ENCODE measurements at regions not wholly inside any gene's neighbourhood (a gene's known extent, or its start where the extent isn't known, plus 50 kb on each side); places are given as distances from the start of the nearest gene placed in this dataset.

DNA sequence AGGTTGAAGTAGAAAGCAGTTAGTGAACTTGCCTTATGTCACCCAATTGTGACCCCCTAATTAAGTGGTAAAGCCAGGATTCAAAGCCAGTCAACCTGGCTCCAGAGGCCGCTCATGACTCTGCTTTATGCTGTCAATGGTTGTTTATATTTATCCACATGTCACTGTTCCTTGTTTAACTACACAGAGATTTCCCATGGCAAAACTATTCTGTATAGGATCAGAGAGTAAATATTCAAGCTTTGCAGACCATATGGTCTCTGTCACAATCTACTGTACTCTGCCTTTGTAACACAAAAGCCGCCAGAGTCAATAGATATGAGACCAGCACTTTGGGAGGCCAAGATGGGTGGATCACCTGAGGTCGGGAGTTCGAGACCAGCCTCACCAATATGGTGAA lies 371.7 kb upstream of the PTBP2 start:
- H3K4me3 ChIP-seq (ENCODE audit: low read depth, low read length), result no peak overlapping the region
- TF ChIP-seq, protein P1, sequence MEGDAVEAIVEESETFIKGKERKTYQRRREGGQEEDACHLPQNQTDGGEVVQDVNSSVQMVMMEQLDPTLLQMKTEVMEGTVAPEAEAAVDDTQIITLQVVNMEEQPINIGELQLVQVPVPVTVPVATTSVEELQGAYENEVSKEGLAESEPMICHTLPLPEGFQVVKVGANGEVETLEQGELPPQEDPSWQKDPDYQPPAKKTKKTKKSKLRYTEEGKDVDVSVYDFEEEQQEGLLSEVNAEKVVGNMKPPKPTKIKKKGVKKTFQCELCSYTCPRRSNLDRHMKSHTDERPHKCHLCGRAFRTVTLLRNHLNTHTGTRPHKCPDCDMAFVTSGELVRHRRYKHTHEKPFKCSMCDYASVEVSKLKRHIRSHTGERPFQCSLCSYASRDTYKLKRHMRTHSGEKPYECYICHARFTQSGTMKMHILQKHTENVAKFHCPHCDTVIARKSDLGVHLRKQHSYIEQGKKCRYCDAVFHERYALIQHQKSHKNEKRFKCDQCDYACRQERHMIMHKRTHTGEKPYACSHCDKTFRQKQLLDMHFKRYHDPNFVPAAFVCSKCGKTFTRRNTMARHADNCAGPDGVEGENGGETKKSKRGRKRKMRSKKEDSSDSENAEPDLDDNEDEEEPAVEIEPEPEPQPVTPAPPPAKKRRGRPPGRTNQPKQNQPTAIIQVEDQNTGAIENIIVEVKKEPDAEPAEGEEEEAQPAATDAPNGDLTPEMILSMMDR (IDR thresholded peaks at IDR 0.05; ENCODE audit: control insufficient read depth, extremely low read depth, insufficient read depth), result no peak
- no peak for DNase-seq (ENCODE audit: low read depth)

DNA sequence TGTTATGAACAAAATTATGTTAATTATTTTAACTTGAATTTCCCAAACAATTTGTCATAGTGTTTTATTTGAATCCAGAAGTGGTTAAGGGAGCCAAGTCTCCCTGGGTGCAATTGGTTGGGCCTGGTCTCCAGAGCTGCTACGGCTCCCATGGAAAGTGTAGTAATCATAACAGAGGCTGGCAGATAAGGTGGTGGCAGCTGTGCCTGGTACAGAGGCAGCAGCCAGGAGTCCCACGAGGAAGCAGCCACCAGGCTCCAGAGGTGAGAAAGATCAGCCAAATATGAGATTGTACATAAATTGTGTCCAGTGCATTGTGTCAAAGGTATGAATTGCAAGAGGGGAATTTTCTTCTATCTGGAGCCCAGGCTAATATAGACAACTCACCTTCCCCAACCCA lies 368.9 kb upstream of the PTBP2 start:
- no peak for DNase-seq (ENCODE audit: low read depth)
- TF ChIP-seq, protein P1 (IDR thresholded peaks at IDR 0.05; ENCODE audit: control insufficient read depth, extremely low read depth, insufficient read depth), result no peak
- no peak overlapping the region for H3K4me3 ChIP-seq (ENCODE audit: low read depth, low read length)

DNA sequence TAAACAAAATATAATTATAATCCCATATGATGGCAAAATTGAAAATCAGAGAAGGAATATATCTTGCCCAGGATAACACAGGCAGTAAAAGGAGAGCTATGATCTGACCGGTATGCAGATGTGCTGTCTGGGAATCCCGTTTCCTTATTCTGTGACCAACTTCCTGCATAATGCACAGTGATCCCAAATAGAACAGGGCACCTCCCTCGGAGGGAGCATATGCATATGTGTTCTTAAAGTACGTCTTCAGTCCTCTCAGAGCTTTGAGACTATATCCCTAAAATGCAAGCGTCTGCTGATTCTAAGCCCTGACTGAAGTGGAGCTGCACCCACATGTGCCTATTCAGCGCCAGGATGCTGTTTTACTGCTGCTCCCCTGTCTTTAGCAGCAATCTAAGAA lies 366.1 kb upstream of the PTBP2 start:
- TF ChIP-seq, protein P1 (IDR thresholded peaks at IDR 0.05; ENCODE audit: control insufficient read depth, extremely low read depth, insufficient read depth), result no peak
- H3K4me3 ChIP-seq (ENCODE audit: low read depth, low read length), result no peak overlapping the region
- DNase-seq (ENCODE audit: low read depth), result no peak

DNA sequence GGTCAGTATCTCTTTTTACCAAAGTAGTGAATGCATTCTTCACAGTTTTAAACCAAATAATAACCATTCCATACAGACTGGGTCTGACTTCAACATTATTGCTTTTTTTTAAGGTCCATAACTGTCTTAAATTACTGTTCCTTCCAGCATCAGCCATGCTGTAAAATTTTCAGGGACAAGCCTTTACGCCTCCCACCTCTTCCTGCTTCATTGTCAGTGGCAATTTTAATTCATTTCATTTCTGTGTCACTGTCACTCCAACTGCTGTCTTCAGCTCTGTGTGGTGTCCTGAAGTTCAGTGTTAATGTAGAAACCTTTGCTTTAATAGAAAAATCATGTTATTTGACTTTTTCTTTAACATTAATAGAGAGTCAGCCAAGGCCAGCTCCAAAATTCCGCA lies 365.6 kb upstream of the PTBP2 start:
- no peak overlapping the region for H3K4me3 ChIP-seq (ENCODE audit: low read depth, low read length)
- DNase-seq (ENCODE audit: low read depth), result no peak
- TF ChIP-seq, protein P1 (IDR thresholded peaks at IDR 0.05; ENCODE audit: control insufficient read depth, extremely low read depth, insufficient read depth), result no peak

DNA sequence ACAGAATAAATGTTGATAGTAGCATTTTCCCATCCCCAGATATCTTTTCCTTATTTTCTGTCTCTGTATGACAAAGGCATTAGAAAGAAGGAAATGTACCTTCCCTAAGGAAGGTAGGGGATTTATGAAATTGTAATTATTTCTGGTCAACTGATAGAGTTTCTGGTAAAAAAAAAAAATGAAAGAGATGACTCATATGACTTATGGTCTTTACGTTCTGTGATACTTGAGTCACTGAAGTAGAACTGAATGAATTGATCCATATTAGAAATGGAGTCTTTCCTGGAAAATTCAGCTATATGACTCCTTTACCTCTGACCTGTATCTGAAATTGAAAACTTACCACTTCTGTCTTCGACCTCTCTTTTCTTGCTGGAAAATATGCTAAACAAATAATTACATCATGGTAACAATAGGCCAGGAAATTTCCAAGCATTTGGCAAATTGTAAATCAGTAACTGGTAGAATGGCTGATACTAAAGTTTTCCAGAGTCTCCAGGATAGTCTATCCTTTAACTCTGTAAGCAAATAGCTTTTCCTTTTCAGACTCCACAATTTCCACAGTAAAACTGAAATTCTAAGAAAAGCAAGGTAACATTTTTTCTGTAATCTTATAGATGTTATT lies 364.3 kb upstream of the PTBP2 start:
- TF ChIP-seq, protein P1 (IDR thresholded peaks at IDR 0.05; ENCODE audit: control insufficient read depth, extremely low read depth, insufficient read depth), result no peak
- no peak overlapping the region for H3K4me3 ChIP-seq (ENCODE audit: low read depth, low read length)
- no peak for DNase-seq (ENCODE audit: low read depth)

DNA sequence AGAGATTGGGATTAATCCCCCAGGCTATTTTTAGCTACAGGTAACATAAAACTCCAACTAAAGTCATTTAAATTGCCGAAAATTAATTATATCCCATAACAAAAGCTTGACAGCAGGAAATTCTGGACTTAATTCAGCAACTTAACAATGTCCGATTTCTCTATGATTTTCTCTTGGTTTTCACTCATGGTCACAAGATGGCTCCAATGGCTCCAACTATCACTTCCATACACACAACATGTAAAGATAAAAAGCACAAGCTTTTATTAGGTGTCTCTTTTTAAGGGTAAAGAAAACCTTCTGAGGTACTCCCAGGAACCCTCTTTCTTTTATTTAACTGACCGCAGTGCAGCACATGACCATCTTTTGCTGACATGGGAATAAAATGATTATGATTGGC lies 363.5 kb upstream of the PTBP2 start:
- DNase-seq (ENCODE audit: low read depth), result no peak
- H3K4me3 ChIP-seq (ENCODE audit: low read depth, low read length), result no peak overlapping the region
- TF ChIP-seq, protein P1 (IDR thresholded peaks at IDR 0.05; ENCODE audit: control insufficient read depth, extremely low read depth, insufficient read depth), result no peak
